Neuronal stem cell (in vitro differentiated cells): ENCODE measurements at regions not wholly inside any gene's neighbourhood (a gene's known extent, or its start where the extent isn't known, plus 50 kb on each side); places are given as distances from the start of the nearest gene placed in this dataset.

ENCODE experiments used
- DNase-seq: peaks from one replicate; pipeline ENCODE4 v3.0.0-alpha.2; 2013; ENCODE audit warnings: low spot score
- H2AFZ ChIP-seq: one replicate; pipeline ENCODE4 v1.6.1; 2013; ENCODE audit warnings: mild to moderate bottlenecking, low read length, inconsistent platforms
- H2AK5ac ChIP-seq: 2 replicates; pipeline ENCODE4 v1.6.1; 2013; ENCODE audit warnings: low read depth, mild to moderate bottlenecking, inconsistent platforms, low read length, moderate library complexity, mixed read lengths
- H2BK120ac ChIP-seq: 2 replicates; pipeline ENCODE4 v1.6.1; 2013; ENCODE audit warnings: low read depth, mild to moderate bottlenecking, inconsistent platforms, low read length, moderate library complexity, mixed read lengths
- H2BK12ac ChIP-seq: one replicate; pipeline ENCODE4 v1.6.1; 2013; ENCODE audit warnings: low read length, inconsistent platforms
- H2BK15ac ChIP-seq: 2 replicates; pipeline ENCODE4 v1.6.1; 2013; ENCODE audit warnings: mild to moderate bottlenecking, low read length, inconsistent platforms, mixed read lengths
- H2BK5ac ChIP-seq: one replicate; pipeline ENCODE4 v1.6.1; 2013; ENCODE audit warnings: inconsistent platforms, mild to moderate bottlenecking, low read length, moderate library complexity
- H3K14ac ChIP-seq: one replicate; pipeline ENCODE4 v1.6.1; 2013; ENCODE audit warnings: low read length, inconsistent platforms
- H3K18ac ChIP-seq: 2 replicates; pipeline ENCODE4 v1.6.1; 2013; ENCODE audit warnings: low read length, inconsistent platforms
- H3K23ac ChIP-seq: 2 replicates; pipeline ENCODE4 v1.6.1; 2013; ENCODE audit warnings: low read depth, mild to moderate bottlenecking, mixed read lengths, low read length, inconsistent platforms; ENCODE audit not compliant: poor library complexity
- H3K27ac ChIP-seq: replicated peaks from 3 replicates; pipeline ENCODE4 v1.5.1; 2013; ENCODE audit warnings: low read length, inconsistent platforms
- H3K27me3 ChIP-seq, 3 experiments: 2 replicates each; pipeline ENCODE4 v1.6.1; 2013; ENCODE audit warnings: low read length in 3 of 3, mild to moderate bottlenecking in 2 of 3, inconsistent platforms in 1 of 3, low read depth in 1 of 3, mixed read lengths in 1 of 3, moderate library complexity in 1 of 3; ENCODE audit not compliant: control insufficient read depth in 3 of 3, insufficient read depth in 3 of 3
- H3K36me3 ChIP-seq, 2 donors: replicated peaks in 1 of 2; 2 replicates each; pipeline ENCODE4 v1.6.1; 2013; ENCODE audit warnings: low read length in 2 of 2; ENCODE audit not compliant: control insufficient read depth in 2 of 2, insufficient read depth in 2 of 2
- H3K4ac ChIP-seq: 2 replicates; pipeline ENCODE4 v1.6.1; 2013; ENCODE audit warnings: inconsistent platforms, mild to moderate bottlenecking, low read length, moderate library complexity
- H3K4me1 ChIP-seq, 2 donors: 1 replicate in 1 of 2; 2 replicates in 1 of 2; pipeline ENCODE4 v1.6.1; 2013; ENCODE audit warnings: low read length in 2 of 2, low read depth in 1 of 2; ENCODE audit not compliant: control insufficient read depth in 2 of 2, insufficient read depth in 1 of 2
- H3K4me2 ChIP-seq: one replicate; pipeline ENCODE4 v1.6.1; 2013; ENCODE audit warnings: mild to moderate bottlenecking, low read length, inconsistent platforms; ENCODE audit not compliant: insufficient read depth, poor library complexity, severe bottlenecking
- H3K4me3 ChIP-seq, 2 donors: 2 replicates each; pipeline ENCODE4 v1.5.1; 2013; ENCODE audit warnings: low read length in 2 of 2, mild to moderate bottlenecking in 2 of 2, inconsistent platforms in 1 of 2, moderate library complexity in 1 of 2
- H3K79me1 ChIP-seq: one replicate; pipeline ENCODE4 v1.6.1; 2013; ENCODE audit warnings: low read depth, mild to moderate bottlenecking, inconsistent platforms, low read length, moderate library complexity
- H3K9ac ChIP-seq: one replicate; pipeline ENCODE4 v1.6.1; 2013; ENCODE audit warnings: mild to moderate bottlenecking, low read depth, low read length, inconsistent platforms; ENCODE audit not compliant: poor library complexity
- H3K9me3 ChIP-seq, 2 donors: replicated peaks in 1 of 2; 2 replicates each; pipeline versions ENCODE3 to v1.6.1; 2013; ENCODE audit warnings: low read length in 2 of 2, mild to moderate bottlenecking in 2 of 2, inconsistent platforms in 1 of 2, low read depth in 1 of 2, mixed read lengths in 1 of 2, moderate library complexity in 1 of 2; ENCODE audit not compliant: control insufficient read depth in 2 of 2, insufficient read depth in 1 of 2
- H4K8ac ChIP-seq: one replicate; pipeline ENCODE4 v1.6.1; 2013; ENCODE audit warnings: low read depth, mild to moderate bottlenecking, inconsistent platforms, low read length, moderate library complexity
- H4K91ac ChIP-seq: one replicate; pipeline ENCODE4 v1.6.1; 2013; ENCODE audit warnings: low read length, low read depth, mild to moderate bottlenecking, inconsistent platforms; ENCODE audit not compliant: poor library complexity
- WGBS, 2 donors: extraction: QIAGEN DNeasy Blood & Tissue Kit; methylation state at CpG; one replicate each; pipeline ENCODE4 v1.1.7; 2013; ENCODE audit warnings: missing lambda C conversion rate in 2 of 2, mixed read lengths in 1 of 2; ENCODE audit not compliant: insufficient read length in 2 of 2, insufficient replicate concordance in 1 of 2; ENCODE audit errors: extremely low coverage in 2 of 2; 5-methylcytosine and 5-hydroxymethylcytosine counted together

DNA sequence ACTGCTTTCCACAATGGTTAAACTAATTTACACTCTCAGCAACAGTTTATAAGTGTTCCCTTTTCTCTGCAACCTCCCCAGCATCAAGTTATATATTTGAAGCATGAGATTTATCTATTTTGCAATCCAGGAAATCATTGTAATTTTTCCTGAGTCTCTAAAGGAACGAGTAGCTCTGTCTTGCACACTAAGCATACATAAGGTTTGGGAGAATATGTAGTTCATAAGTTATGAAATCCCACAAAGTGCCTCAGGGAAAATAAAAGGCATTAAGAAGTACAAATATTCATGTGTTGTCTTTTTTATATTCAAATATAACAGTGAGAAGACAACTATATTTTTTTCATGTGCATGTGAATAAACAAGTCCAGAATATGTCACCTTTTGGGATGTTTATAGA lies 377.1 kb upstream of the RORB start:
- Histone ChIP-seq H3K4me2 (no peak overlapping the region), H4K91ac (no peak overlapping the region), H3K4ac (no peak overlapping the region), H2AFZ (no peak overlapping the region), H2BK120ac (no peak overlapping the region), H3K36me3 (no peaks in the 10 kb centered on the region), H3K23ac (no peak overlapping the region), H2AK5ac (no peak overlapping the region), H3K18ac (no peak overlapping the region), H3K14ac (no peak overlapping the region), H4K8ac (no peak overlapping the region), H3K9ac (no peak overlapping the region), H2BK12ac (no peak overlapping the region), H3K9me3 (no peaks in the 10 kb centered on the region), H3K27me3 (no peaks in the 10 kb centered on the region), H3K4me1 (no peaks in the 10 kb centered on the region), H3K79me1 (no peaks in the 10 kb centered on the region), H3K4me3 (no peak overlapping the region), H2BK15ac (no peak overlapping the region), H3K27ac (no peak overlapping the region), H2BK5ac (no peak overlapping the region)
- WGBS, 2 donors: no CpG with 5 or more reads among the region's 1 CpG
- no peak for DNase-seq

DNA sequence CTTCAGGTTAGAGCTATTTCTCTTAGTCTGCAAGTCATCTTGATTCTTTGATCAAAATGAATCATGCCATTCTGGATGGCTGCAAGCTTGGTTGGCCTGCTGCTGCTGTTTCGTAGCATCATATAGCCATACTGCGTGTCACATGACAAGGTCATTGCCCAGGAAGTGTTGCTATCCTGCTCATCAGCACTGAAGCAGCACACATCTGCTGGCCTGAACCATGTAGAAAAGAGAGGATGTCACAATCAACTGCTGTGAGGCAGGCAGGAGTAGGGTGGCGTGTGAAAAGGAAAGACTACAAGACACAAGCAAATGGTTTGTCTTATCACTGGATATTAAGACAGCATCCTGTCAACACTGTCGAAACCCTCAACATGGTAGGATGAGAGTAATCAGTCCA lies 376.7 kb upstream of the RORB start:
- Histone ChIP-seq H2AK5ac (no peak overlapping the region), H3K36me3 (no peaks in the 10 kb centered on the region), H3K4me3 (no peak overlapping the region), H4K91ac (no peak overlapping the region), H3K27me3 (no peaks in the 10 kb centered on the region), H3K9me3 (no peaks in the 10 kb centered on the region), H3K18ac (no peak overlapping the region), H3K23ac (no peak overlapping the region), H2BK5ac (no peak overlapping the region), H3K4me2 (no peak overlapping the region), H2BK15ac (no peak overlapping the region), H3K27ac (no peak overlapping the region), H3K4me1 (no peaks in the 10 kb centered on the region), H2BK120ac (no peak overlapping the region), H2AFZ (no peak overlapping the region), H3K14ac (no peak overlapping the region), H3K79me1 (no peaks in the 10 kb centered on the region), H3K9ac (no peak overlapping the region), H4K8ac (no peak overlapping the region), H2BK12ac (no peak overlapping the region), H3K4ac (no peak overlapping the region)
- no peak for DNase-seq
- WGBS, 2 donors: no CpG with 5 or more reads among the region's 4 CpGs

DNA sequence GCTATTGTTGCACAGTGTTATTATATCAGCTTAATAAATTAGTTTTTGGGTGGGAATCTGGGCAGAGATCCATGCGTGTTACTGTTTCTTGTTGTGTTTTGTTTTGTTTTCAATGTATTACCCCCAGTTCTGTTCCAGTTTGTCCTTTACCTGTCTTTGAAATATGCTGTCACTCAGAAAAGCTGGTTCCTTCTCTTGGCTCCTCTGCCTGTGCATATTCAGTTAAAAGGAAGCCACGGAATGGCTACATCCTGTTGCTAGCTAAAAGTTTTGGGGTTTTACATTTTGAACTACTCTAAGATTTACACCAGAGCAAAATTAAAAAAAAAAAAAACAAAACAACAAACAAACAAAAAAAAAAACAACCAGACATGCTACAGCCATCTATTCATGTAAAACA lies 374.9 kb upstream of the RORB start:
- Histone ChIP-seq H3K4me2 (no peak overlapping the region), H3K14ac (no peak overlapping the region), H3K9ac (no peak overlapping the region), H4K91ac (no peak overlapping the region), H3K4ac (no peak overlapping the region), H3K18ac (no peak overlapping the region), H2AK5ac (no peak overlapping the region), H3K79me1 (no peaks in the 10 kb centered on the region), H3K27me3 (no peaks in the 10 kb centered on the region), H2BK15ac (no peak overlapping the region), H2BK5ac (no peak overlapping the region), H4K8ac (no peak overlapping the region), H2BK12ac (no peak overlapping the region), H3K27ac (no peak overlapping the region), H3K4me3 (no peak overlapping the region), H3K9me3 (no peaks in the 10 kb centered on the region), H3K4me1 (peaks cover 0 to 4% of the 10 kb centered on the region in 2 donors), H2AFZ (no peak overlapping the region), H3K23ac (no peak overlapping the region), H3K36me3 (no peaks in the 10 kb centered on the region), H2BK120ac (no peak overlapping the region)
- WGBS, 2 donors: no CpG with 5 or more reads among the region's 2 CpGs
- no peak for DNase-seq

DNA sequence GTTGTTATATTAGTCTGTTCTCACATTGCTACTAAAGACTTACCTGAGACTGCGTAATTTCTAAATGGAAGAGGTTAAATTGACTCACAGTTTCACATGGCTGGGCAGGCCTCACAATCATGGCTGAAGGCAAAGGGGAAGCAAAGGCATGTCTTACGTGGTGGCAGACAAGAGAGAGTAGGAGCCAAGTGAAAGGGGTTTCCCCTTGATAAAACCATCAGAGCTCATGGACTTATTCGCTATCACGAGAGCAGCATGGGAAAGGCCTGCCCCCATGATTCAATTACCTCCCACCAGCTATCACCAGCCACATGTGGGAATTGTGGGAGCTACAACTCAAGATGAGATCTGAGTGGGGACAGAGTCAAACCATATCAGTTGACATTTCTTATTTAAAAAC lies 374.5 kb upstream of the RORB start:
- Histone ChIP-seq H3K4me3 (no peak overlapping the region), H3K9ac (no peak overlapping the region), H2AFZ (no peak overlapping the region), H2BK120ac (no peak overlapping the region), H3K27me3 (no peaks in the 10 kb centered on the region), H3K9me3 (no peaks in the 10 kb centered on the region), H3K23ac (no peak overlapping the region), H4K8ac (no peak overlapping the region), H4K91ac (no peak overlapping the region), H2AK5ac (no peak overlapping the region), H3K36me3 (no peaks in the 10 kb centered on the region), H3K4me1 (peaks cover 0 to 4% of the 10 kb centered on the region in 2 donors), H3K4me2 (no peak overlapping the region), H3K14ac (no peak overlapping the region), H2BK15ac (no peak overlapping the region), H2BK5ac (no peak overlapping the region), H3K79me1 (no peaks in the 10 kb centered on the region), H3K18ac (no peak overlapping the region), H3K4ac (no peak overlapping the region), H2BK12ac (no peak overlapping the region), H3K27ac (no peak overlapping the region)
- WGBS, 2 donors: no CpG with 5 or more reads among the region's 4 CpGs
- no peak for DNase-seq
